ENCODE measurements at regions not wholly inside any gene's neighbourhood (a gene's known extent, or its start where the extent isn't known, plus 50 kb on each side); places are given as distances from the start of the nearest gene placed in this dataset.

- no peak for TF ChIP-seq CTCF (conservative IDR thresholded peaks at IDR 0.05 in 1 of 2, IDR thresholded peaks at IDR 0.05 in 1 of 2; ENCODE audit: low read depth in 1 of 2, low read length in 2 of 2)
- TF ChIP-seq EZH2 (IDR thresholded peaks at IDR 0.05; ENCODE audit: low read length, missing control alignments) = no peak
These were observed 807.8 kb upstream of the CDH2 start for GRCh38 chr18:28984731-28985130.

Measured in fibroblast of lung (primary cell).